RWPE2 (cell line): ENCODE measurements at regions not wholly inside any gene's neighbourhood (a gene's known extent, or its start where the extent isn't known, plus 50 kb on each side); places are given as distances from the start of the nearest gene placed in this dataset.

Experiments
- ATAC-seq: fragments of 200-7000 bp; cut with Tn5 transposase; 3 replicates; pipeline ENCODE4 v1.9.1; 2021; ENCODE audit warnings: low read depth
- DNase-seq: peaks from one replicate; pipeline ENCODE4 v3.0.0-alpha.2; 2020; ENCODE audit warnings: low spot score
- H3K27ac ChIP-seq: fragments of 450-650 bp; 2 replicates; pipeline ENCODE4 v1.5.1; 2017; ENCODE audit warnings: mild to moderate bottlenecking; ENCODE audit not compliant: poor library complexity, severe bottlenecking
- H3K27me3 ChIP-seq: fragments of 250-450 bp; sonication (Bioruptor Pico); 2 replicates; pipeline ENCODE4 v1.5.1; 2021; ENCODE audit warnings: mild to moderate bottlenecking, moderate library complexity; ENCODE audit not compliant: insufficient read depth, poor library complexity, severe bottlenecking
- H3K36me3 ChIP-seq: fragments of 250-450 bp; sonication (Bioruptor Pico); 2 replicates; pipeline ENCODE4 v1.5.1; 2020; ENCODE audit warnings: low read depth, mild to moderate bottlenecking, moderate library complexity
- H3K4me1 ChIP-seq: fragments of 250-450 bp; sonication (Bioruptor Pico); 2 replicates; pipeline ENCODE4 v1.5.1; 2021; ENCODE audit warnings: mild to moderate bottlenecking, moderate library complexity; ENCODE audit not compliant: insufficient read depth, poor library complexity, severe bottlenecking
- H3K4me3 ChIP-seq: fragments of 250-450 bp; sonication (Bioruptor Pico); 2 replicates; pipeline ENCODE4 v1.5.1; 2021; ENCODE audit warnings: mild to moderate bottlenecking, moderate library complexity; ENCODE audit not compliant: severe bottlenecking
- H3K9me3 ChIP-seq: fragments of 250-450 bp; sonication (Bioruptor Pico); 2 replicates; pipeline ENCODE4 v1.5.1; 2021; ENCODE audit warnings: mild to moderate bottlenecking, moderate library complexity; ENCODE audit not compliant: severe bottlenecking
- TF ChIP-seq, protein P1 (sequence below): fragments of 450-650 bp; IDR thresholded peaks from one replicate; pipeline ENCODE4 v1.5.1; 2017; ENCODE audit warnings: mild to moderate bottlenecking, moderate library complexity; ENCODE audit not compliant: poor library complexity, severe bottlenecking

DNA sequence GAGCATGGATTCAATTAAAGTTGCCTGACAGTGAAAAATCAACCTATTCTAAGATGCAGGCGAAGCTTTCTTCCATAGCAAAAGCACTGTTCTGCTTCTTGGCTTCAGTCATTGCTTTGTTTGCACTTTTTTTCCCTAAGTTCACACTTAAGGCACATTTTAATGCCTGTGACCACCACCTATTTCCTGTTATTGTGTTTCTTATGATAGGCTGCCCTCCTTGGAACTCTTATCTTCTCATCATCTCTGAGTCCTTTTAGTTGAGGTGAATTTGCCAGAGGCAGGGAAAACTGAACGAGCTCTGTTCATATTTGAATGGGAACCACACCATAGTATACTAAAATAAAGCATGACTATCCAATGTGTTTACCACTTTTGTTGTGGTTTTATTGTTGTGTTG, 119.8 kb downstream of the SPCS3 start:
- no peaks in the 10 kb centered on the region for H3K9me3 ChIP-seq
- no peaks in the 10 kb centered on the region for H3K27me3 ChIP-seq
- peaks cover 35% of the 10 kb centered on the region for H3K4me1 ChIP-seq
- TF ChIP-seq, protein P1, sequence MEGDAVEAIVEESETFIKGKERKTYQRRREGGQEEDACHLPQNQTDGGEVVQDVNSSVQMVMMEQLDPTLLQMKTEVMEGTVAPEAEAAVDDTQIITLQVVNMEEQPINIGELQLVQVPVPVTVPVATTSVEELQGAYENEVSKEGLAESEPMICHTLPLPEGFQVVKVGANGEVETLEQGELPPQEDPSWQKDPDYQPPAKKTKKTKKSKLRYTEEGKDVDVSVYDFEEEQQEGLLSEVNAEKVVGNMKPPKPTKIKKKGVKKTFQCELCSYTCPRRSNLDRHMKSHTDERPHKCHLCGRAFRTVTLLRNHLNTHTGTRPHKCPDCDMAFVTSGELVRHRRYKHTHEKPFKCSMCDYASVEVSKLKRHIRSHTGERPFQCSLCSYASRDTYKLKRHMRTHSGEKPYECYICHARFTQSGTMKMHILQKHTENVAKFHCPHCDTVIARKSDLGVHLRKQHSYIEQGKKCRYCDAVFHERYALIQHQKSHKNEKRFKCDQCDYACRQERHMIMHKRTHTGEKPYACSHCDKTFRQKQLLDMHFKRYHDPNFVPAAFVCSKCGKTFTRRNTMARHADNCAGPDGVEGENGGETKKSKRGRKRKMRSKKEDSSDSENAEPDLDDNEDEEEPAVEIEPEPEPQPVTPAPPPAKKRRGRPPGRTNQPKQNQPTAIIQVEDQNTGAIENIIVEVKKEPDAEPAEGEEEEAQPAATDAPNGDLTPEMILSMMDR: no peak
- ATAC-seq: no peak
- no peak overlapping the region for H3K4me3 ChIP-seq
- DNase-seq: no peak
- H3K36me3 ChIP-seq: no peaks in the 10 kb centered on the region
- H3K27ac ChIP-seq: peak overlapping the region; percentile 6

DNA sequence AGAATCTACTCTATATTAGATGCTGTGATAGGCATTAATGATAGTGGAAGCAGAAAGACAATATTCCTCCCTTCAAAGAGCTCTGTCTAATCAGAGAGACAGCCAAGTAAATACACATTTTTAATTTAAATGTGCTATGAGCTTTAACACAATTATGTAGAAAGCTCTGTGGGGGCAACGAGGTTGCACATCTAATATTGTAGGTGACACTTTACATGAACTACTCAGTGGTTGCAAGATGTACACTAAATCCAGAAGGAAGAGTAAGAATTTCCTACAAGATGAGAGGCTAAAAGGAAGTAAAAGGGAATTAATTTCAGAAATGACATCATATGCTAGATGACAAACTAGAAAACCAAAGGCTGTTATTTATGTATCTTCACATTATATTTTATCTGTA, 120.9 kb downstream of the SPCS3 start:
- Histone ChIP-seq H3K4me3 (no peak overlapping the region), H3K36me3 (no peaks in the 10 kb centered on the region), H3K9me3 (peaks cover 7% of the 10 kb centered on the region), H3K27ac (no peak overlapping the region), H3K4me1 (peaks cover 41% of the 10 kb centered on the region), H3K27me3 (no peaks in the 10 kb centered on the region)
- no peak for ATAC-seq
- DNase-seq: no peak
- TF ChIP-seq, protein P1: no peak

DNA sequence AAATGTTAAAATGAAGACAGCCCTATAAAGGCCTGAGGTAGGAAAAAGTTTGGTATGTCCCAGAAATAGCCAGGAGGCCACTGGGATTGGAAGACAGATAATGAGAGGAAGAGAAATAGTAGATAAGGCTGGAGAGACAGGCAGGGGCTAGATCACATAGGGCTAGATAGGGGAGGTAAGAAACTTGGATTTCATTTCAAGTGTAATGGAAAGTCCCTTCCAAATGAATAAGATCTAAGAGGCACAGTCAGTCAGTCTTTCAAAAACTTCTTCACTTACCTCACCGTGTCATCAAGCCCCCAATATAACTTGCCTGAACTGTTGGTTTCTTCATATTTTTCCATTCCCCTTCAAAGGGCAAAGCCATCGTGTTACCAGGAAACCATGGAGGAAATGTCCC, 121.8 kb downstream of the SPCS3 start:
- DNase-seq (no peak), ATAC-seq (no peak)
- no peaks in the 10 kb centered on the region for H3K36me3 ChIP-seq
- peaks cover 32% of the 10 kb centered on the region for H3K4me1 ChIP-seq
- H3K27ac ChIP-seq: peak overlapping the region; percentile 97
- H3K4me3 ChIP-seq: no peak overlapping the region
- no peaks in the 10 kb centered on the region for H3K27me3 ChIP-seq
- peaks cover 7% of the 10 kb centered on the region for H3K9me3 ChIP-seq
- TF ChIP-seq, protein P1: no peak

DNA sequence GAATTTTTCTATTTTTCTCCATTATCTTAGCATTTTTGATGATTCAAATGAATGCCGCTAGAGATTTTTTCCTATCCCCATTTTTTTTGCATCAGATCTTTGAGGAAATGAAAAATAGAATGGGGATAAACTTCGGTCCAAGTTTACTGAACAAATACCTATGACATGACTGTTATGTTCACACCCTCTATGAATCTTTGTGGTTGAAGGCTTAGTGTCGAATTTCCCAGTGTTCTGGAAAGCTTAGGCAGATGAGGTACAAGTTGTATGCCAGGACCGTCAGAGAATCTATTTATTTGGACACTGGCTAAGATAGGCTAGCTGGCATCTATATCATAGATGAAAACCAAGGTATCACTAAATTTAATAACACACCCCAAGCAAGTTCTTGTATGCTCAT, 123.4 kb downstream of the SPCS3 start:
- no peak overlapping the region for H3K4me3 ChIP-seq
- peaks cover 30% of the 10 kb centered on the region for H3K4me1 ChIP-seq
- TF ChIP-seq, protein P1: no peak
- H3K27me3 ChIP-seq: no peaks in the 10 kb centered on the region
- peak overlapping the region; percentile 97 for H3K27ac ChIP-seq
- DNase-seq (no peak), ATAC-seq (peak; percentile 99)
- H3K9me3 ChIP-seq: peaks cover 7% of the 10 kb centered on the region
- H3K36me3 ChIP-seq: no peaks in the 10 kb centered on the region

DNA sequence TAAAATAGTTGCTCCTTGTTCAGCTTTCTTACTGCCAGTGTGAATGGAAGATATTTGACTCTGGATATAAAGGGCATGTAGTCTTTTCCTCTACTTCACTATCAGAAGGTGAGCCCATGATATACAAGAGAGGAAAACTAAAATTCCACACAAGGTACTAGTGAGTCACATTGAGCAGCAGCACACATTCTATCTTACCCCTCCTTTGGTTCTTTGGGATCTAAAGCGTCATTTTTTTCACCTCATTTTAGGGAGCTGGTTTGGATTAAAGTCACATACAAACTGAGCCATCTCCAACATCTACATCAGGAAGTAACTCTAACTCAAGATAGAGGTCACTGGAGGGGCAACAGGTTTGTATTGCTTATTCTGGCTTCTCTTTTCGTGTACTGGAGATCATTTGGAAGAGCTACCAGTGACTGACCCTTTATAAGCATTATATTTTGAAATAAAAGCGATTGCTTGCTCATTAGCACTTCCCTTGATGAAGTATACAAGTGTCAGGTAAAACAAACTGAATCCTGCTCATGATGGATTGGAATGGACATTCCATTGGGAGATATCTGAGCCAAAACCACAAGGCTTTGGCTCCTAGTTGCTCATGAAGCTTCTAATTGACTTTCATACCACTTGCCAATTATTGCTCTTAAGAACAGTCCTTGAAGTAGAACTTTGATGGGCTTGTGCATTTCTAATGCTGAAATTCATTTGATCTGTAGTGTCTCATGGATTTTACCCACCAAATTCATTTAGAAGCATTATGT, 124.1 kb downstream of the SPCS3 start:
- no peak overlapping the region for H3K4me3 ChIP-seq
- ATAC-seq (peak; percentile 59), DNase-seq (no peak)
- H3K27ac ChIP-seq: peak overlapping the region; percentile 97
- H3K4me1 ChIP-seq: peaks cover 30% of the 10 kb centered on the region
- no peaks in the 10 kb centered on the region for H3K36me3 ChIP-seq
- TF ChIP-seq, protein P1: no peak
- no peaks in the 10 kb centered on the region for H3K27me3 ChIP-seq
- peaks cover 7% of the 10 kb centered on the region for H3K9me3 ChIP-seq
